Endothelial cell (in vitro differentiated cells): ENCODE measurements at regions not wholly inside any gene's neighbourhood (a gene's known extent, or its start where the extent isn't known, plus 50 kb on each side); places are given as distances from the start of the nearest gene placed in this dataset.

Experiments used
- DNase-seq: peaks from one replicate; pipeline ENCODE4 v3.0.0; 2021; ENCODE audit warnings: low spot score
- H3K27ac Mint-ChIP-seq: one replicate; pipeline ENCODE4 v1.8.0; 2021; ENCODE audit warnings: mixed read lengths, inconsistent platforms; ENCODE audit not compliant: unreplicated experiment
- H3K27me3 Mint-ChIP-seq: one replicate; pipeline ENCODE4 v1.8.0; 2021; ENCODE audit warnings: mild to moderate bottlenecking, moderate library complexity, mixed read lengths, inconsistent platforms; ENCODE audit not compliant: unreplicated experiment
- H3K36me3 Mint-ChIP-seq: one replicate; pipeline ENCODE4 v1.8.0; 2021; ENCODE audit warnings: mild to moderate bottlenecking, low read depth, mixed read lengths, inconsistent platforms; ENCODE audit not compliant: unreplicated experiment
- H3K4me1 Mint-ChIP-seq: one replicate; pipeline ENCODE4 v1.8.0; 2021; ENCODE audit warnings: mild to moderate bottlenecking, mixed read lengths, inconsistent platforms; ENCODE audit not compliant: unreplicated experiment
- H3K4me3 Mint-ChIP-seq: one replicate; pipeline ENCODE4 v1.8.0; 2021; ENCODE audit warnings: mild to moderate bottlenecking, mixed read lengths, inconsistent platforms; ENCODE audit not compliant: unreplicated experiment
- H3K9me3 Mint-ChIP-seq: one replicate; pipeline ENCODE4 v1.8.0; 2021; ENCODE audit warnings: mixed read lengths, inconsistent platforms; ENCODE audit not compliant: unreplicated experiment
- CTCF ChIP-seq: fragments of 200-600 bp; sonication (generic); IDR thresholded peaks from one replicate; pipeline ENCODE4 v1.5.0; 2021; ENCODE audit warnings: antibody characterized with exemption; ENCODE audit not compliant: unreplicated experiment

- no peak overlapping the region for H3K27ac Mint-ChIP-seq
- no peaks in the 10 kb centered on the region for H3K36me3 Mint-ChIP-seq
- no peak overlapping the region for H3K4me3 Mint-ChIP-seq
- H3K4me1 Mint-ChIP-seq = peaks cover 10% of the 10 kb centered on the region
- TF ChIP-seq CTCF = no peak
- no peak for DNase-seq
- H3K9me3 Mint-ChIP-seq = no peaks in the 10 kb centered on the region
- H3K27me3 Mint-ChIP-seq = no peaks in the 10 kb centered on the region
These were observed 227.6 kb downstream of the ALDH8A1 start for GRCh38 chr6:134722200-134722870.

GRCh38 chr6:134721060-134721405 lies 228.9 kb downstream of the ALDH8A1 start:
- no peaks in the 10 kb centered on the region for H3K27me3 Mint-ChIP-seq

GRCh38 chr6:134720353-134721059 lies 229.4 kb downstream of the ALDH8A1 start:
- H3K4me3 Mint-ChIP-seq = no peak overlapping the region
- TF ChIP-seq CTCF = no peak
- H3K9me3 Mint-ChIP-seq = no peaks in the 10 kb centered on the region
- no peak overlapping the region for H3K27ac Mint-ChIP-seq
- peaks cover 10% of the 10 kb centered on the region for H3K4me1 Mint-ChIP-seq
- no peaks in the 10 kb centered on the region for H3K36me3 Mint-ChIP-seq
- peak; percentile 14 for DNase-seq
- no peaks in the 10 kb centered on the region for H3K27me3 Mint-ChIP-seq

More at GRCh38 chr6:134721060-134721405, 228.9 kb downstream of the ALDH8A1 start:
- Mint-ChIP-seq H3K27ac (no peak overlapping the region), H3K4me3 (no peak overlapping the region), H3K4me1 (peaks cover 10% of the 10 kb centered on the region), H3K36me3 (no peaks in the 10 kb centered on the region), H3K9me3 (no peaks in the 10 kb centered on the region)
- DNase-seq = no peak
- TF ChIP-seq CTCF = no peak

GRCh38 chr6:134719911-134720310 lies 230.0 kb downstream of the ALDH8A1 start:
- TF ChIP-seq CTCF = no peak
- Mint-ChIP-seq H3K27me3 (no peaks in the 10 kb centered on the region), H3K36me3 (no peaks in the 10 kb centered on the region), H3K27ac (no peak overlapping the region), H3K4me3 (no peak overlapping the region), H3K9me3 (no peaks in the 10 kb centered on the region), H3K4me1 (peaks cover 10% of the 10 kb centered on the region)
- DNase-seq = no peak

GRCh38 chr6:134719286-134719685 lies 230.6 kb downstream of the ALDH8A1 start:
- H3K9me3 Mint-ChIP-seq = no peaks in the 10 kb centered on the region
- peaks cover 10% of the 10 kb centered on the region for H3K4me1 Mint-ChIP-seq
- H3K27me3 Mint-ChIP-seq = no peaks in the 10 kb centered on the region
- H3K4me3 Mint-ChIP-seq = no peak overlapping the region
- no peak for DNase-seq
- TF ChIP-seq CTCF = no peak
- no peak overlapping the region for H3K27ac Mint-ChIP-seq
- no peaks in the 10 kb centered on the region for H3K36me3 Mint-ChIP-seq
